HG03432 (cell line): ENCODE measurements at regions not wholly inside any gene's neighbourhood (a gene's known extent, or its start where the extent isn't known, plus 50 kb on each side); places are given as distances from the start of the nearest gene placed in this dataset.
"Not testable (repeated sequence)": the region's sequence is repeated elsewhere in the genome, so short reads cannot be mapped to it uniquely, and the experiment has no call there.

Source experiments
- ATAC-seq: cut with Tn5 transposase; IDR thresholded peaks from one replicate; pipeline ENCODE4 v1.9.1; 2021; ENCODE audit warnings: mild to moderate bottlenecking, moderate library complexity; ENCODE audit not compliant: unreplicated experiment

DNA sequence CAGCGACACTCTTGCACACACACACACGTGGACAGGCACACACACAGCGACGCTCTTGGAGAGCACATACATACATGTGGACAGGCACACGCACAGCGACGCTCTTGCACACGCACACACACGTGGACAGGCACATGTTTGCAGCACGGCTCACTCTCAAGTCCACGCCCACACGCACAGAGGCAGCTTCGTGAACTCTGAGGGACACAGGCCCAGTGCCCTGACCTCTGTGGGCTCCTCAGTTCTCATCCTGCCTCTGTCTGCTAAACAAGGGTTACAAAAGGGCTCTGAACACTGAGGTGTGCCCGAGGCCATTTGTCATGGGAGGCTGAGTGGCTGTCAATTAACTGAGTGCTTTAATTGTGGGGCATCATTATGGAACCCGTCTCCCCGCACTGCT, 558.8 kb upstream of the ADAMTS16 start:
- ATAC-seq = no peak

DNA sequence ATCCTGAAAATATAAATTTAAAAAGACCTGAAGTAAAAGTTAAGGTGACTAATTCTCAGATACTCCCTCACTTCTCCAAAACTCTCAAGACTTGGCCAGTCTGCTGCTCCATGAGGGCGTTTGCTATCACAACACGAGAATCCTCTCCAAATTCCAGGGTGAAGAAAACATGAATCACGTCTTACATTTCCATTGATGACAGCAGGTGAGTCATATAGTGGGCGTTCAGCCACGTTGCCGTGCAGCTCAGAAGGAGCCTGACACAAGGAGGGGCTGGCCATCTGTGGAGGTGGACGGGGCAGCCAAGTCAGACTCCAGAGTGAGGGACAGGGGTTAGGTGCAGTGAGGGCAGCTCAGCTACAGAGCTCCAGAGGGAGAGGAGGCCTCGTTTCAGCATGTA, 555.1 kb upstream of the ADAMTS16 start:
- no peak for ATAC-seq

DNA sequence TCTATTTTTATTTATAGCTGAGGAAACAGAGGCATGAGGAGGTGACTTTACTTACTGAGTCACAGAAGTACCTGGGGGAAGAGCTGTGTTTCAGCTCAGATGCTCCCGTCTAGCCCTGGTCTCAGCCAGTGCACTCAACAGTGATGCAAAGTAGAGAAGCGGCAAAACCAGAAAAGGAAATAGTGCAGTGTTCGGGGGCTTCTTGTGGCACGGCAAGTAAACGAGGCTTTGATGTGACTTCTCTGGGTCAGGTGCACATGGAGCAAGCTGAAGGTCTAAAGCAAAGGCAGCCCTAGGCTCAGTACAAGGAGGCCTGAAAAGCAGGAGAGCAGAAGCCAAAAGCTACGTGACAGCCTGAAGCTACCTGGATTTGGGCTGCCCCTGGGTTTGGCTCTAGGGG, 526.7 kb upstream of the ADAMTS16 start:
- no peak for ATAC-seq

- ATAC-seq = no peak
Observed at GRCh38 chr5:4614088-4614487, 526.0 kb upstream of the ADAMTS16 start.

GRCh38 chr5:4615369-4615768, 524.8 kb upstream of the ADAMTS16 start:
- ATAC-seq = not testable (repeated sequence)

DNA sequence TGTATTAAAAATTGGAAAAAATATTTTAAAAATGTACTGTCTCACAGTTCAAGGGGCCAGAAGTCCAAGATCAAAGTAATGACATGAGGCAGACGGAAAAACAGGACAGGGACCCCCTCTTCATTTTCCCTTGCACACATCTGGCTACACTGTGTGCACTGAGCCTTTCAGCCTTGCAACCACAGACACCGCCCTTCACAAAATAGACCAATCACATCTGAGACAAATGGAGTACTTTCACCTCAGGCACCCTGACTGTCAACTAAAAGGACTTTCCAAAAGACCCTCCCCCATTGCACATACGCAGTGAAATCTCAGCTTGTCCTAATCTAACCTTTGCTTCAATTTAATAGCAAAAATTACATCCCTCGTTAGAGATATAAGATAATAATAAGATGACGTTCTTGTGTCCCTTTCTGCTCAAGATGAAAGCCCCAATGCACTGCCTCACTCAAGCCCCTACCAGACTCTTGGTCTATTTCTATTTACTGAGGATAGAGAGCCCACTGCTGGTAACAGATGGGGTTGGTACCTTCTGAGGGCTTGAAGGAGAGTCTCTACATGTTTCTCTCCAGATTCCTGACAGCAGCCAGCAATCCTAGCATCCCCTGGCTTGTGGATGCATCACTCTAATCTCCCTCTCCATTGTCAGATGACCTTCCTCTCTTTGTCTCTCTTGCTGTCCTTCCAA, 514.8 kb upstream of the ADAMTS16 start:
- no peak for ATAC-seq

GRCh38 chr5:4627131-4627530, 513.0 kb upstream of the ADAMTS16 start:
- no peak for ATAC-seq

GRCh38 chr5:4627929-4628328, 512.2 kb upstream of the ADAMTS16 start:
- ATAC-seq = no peak

DNA sequence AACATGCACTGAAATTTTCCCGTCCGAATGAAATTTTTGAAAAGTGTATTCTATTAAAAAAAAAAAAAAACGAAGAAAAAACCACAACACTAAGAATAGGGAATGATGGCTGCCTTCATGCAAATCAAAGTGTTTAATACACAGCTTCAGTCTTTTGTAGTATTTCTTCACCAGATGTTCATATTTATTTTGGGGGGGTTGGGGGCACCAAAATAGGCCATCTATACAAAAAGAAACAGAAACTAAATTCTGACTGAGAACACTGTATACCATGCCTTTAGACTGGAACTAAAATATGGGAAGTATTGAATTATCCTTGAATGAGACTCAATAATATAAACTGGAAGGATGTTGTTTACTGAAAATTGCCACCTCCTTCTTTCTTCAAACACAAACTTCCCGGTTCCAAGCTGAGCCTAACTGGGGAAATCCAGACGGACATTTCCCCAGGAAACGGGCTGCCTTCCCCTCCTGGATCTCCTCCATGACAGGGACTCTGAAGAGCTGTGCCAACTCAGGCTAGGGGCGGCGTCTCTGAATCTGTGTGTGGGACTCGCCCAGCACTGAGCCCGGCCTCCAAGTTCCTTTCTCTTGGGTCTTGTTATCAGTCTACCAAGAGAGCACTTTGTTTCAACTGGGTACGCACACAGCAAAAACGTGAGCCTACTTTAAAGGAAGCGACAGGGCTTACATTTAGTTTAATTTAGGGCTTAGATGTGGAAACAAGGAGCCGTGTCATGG, 511.3 kb upstream of the ADAMTS16 start:
- ATAC-seq = no peak

GRCh38 chr5:4630031-4630430, 510.1 kb upstream of the ADAMTS16 start:
- no peak for ATAC-seq

- no peak for ATAC-seq
Observed at GRCh38 chr5:4634342-4634741, 505.8 kb upstream of the ADAMTS16 start.

GRCh38 chr5:4636378-4636777, 503.8 kb upstream of the ADAMTS16 start:
- no peak for ATAC-seq

GRCh38 chr5:4639946-4640345, 500.2 kb upstream of the ADAMTS16 start:
- no peak for ATAC-seq

- ATAC-seq = no peak
Observed at GRCh38 chr5:4640795-4641194, 499.3 kb upstream of the ADAMTS16 start.

- ATAC-seq = no peak
Observed at GRCh38 chr5:4642525-4642924, 497.6 kb upstream of the ADAMTS16 start.

DNA sequence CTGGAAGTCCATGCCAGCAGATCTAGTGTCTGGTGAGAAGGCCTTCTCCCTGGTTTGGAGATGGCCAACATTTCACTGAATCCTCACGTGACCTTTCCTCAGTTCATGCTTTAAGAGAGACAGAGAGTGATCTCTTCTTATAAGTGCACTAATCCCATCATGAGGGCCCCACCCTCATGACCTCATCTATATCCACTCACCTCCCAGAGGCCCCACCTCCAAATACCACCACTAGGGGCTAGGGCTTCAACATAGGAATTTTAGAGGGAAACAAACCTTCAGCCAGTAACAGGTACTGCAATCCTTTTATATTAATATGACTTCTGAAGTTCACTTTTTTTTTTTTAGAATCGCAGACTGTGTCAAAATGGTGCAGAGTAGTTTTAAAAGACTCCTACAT, 496.9 kb upstream of the ADAMTS16 start:
- no peak for ATAC-seq

GRCh38 chr5:4643960-4644359, 496.2 kb upstream of the ADAMTS16 start:
- ATAC-seq = no peak

- ATAC-seq = no peak
Observed at GRCh38 chr5:4646715-4647375, 493.3 kb upstream of the ADAMTS16 start.

- ATAC-seq = no peak
Observed at GRCh38 chr5:4647955-4648354, 492.2 kb upstream of the ADAMTS16 start.

DNA sequence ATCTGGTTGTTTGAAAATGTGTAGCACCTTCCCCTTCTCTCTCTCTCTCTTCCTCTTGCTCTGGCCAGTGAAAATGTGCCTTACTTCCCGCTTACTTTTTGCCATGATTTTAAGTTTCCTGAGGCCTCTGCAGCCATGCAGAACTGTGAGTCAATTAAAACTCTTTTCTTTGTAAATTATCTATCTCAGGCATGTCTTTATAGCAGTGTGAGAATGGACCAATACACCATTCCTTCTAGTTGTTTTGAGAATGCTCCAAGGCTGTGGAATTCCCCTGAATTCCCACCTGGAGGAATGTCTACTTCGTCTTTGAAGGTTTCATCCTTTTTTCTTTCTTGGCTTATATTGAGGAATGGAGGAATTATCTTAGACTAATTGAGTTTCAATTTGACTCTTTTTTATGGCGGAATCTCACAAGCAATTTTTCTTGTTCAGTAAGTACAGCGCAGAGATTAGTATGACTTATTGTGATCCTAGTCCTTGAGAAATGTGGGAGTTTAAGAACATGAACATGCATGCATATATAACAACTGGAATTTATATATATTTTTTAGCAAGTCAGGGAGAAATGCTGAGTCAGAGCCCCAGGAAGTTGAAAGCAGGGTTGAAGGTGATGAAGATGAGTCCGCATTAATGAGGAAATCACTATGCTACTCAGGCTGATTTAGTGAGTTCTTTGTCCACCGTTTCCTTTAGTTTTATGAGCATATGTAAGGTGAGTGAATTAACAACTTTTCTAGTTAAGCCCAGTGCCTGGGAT, 488.1 kb upstream of the ADAMTS16 start:
- no peak for ATAC-seq

- ATAC-seq = no peak
Observed at GRCh38 chr5:4653475-4653874, 486.7 kb upstream of the ADAMTS16 start.
